Activated naive CD4-positive, alpha-beta T cell (primary cell): ENCODE measurements at regions not wholly inside any gene's neighbourhood (a gene's known extent, or its start where the extent isn't known, plus 50 kb on each side); places are given as distances from the start of the nearest gene placed in this dataset.
"Not testable (repeated sequence)": the region's sequence is repeated elsewhere in the genome, so short reads cannot be mapped to it uniquely, and the experiment has no call there.

ENCODE experiments used
- DNase-seq, 4 experiments: peaks; one replicate each; lab custom pipeline; 2025; lab: John Stamatoyannopoulos, UW

GRCh38 chr5:3484836-3485235 lies 110.8 kb upstream of the IRX1 start:
- no peak for DNase-seq

GRCh38 chr5:3481175-3481574 lies 114.5 kb upstream of the IRX1 start:
- DNase-seq = no peak

- DNase-seq = no peak
Measured at GRCh38 chr5:3475674-3476073, 120.0 kb upstream of the IRX1 start.

GRCh38 chr5:3466392-3466791 lies 129.2 kb upstream of the IRX1 start:
- no peak for DNase-seq

- no peak for DNase-seq
Measured at GRCh38 chr5:3460416-3460815, 135.2 kb upstream of the IRX1 start.

GRCh38 chr5:3456121-3456681 lies 139.4 kb upstream of the IRX1 start:
- no peak for DNase-seq

GRCh38 chr5:3454028-3454427 lies 141.6 kb upstream of the IRX1 start:
- DNase-seq = not testable (repeated sequence)

- DNase-seq = no peak
Measured at GRCh38 chr5:3452622-3453021, 143.0 kb upstream of the IRX1 start.

- no peak for DNase-seq
Measured at GRCh38 chr5:3451961-3452360, 143.7 kb upstream of the IRX1 start.

- DNase-seq = no peak
Measured at GRCh38 chr5:3449481-3449880, 146.2 kb upstream of the IRX1 start.

- DNase-seq = no peak
Measured at GRCh38 chr5:3446410-3446809, 149.2 kb upstream of the IRX1 start.

GRCh38 chr5:3445517-3445916 lies 150.1 kb upstream of the IRX1 start:
- DNase-seq = not testable (repeated sequence)

GRCh38 chr5:3432135-3432534 lies 163.5 kb upstream of the IRX1 start:
- no peak for DNase-seq

- no peak for DNase-seq
Measured at GRCh38 chr5:3430691-3431090, 164.9 kb upstream of the IRX1 start.

- no peak for DNase-seq
Measured at GRCh38 chr5:3429962-3430361, 165.7 kb upstream of the IRX1 start.

- no peak for DNase-seq
Measured at GRCh38 chr5:3428334-3428733, 167.3 kb upstream of the IRX1 start.

- DNase-seq = no peak
Measured at GRCh38 chr5:3424946-3425345, 170.7 kb upstream of the IRX1 start.

GRCh38 chr5:3417376-3417943 lies 178.2 kb upstream of the IRX1 start:
- no peak for DNase-seq

- no peak for DNase-seq
Measured at GRCh38 chr5:3414371-3414770, 181.3 kb upstream of the IRX1 start.

GRCh38 chr5:3412146-3412545 lies 183.5 kb upstream of the IRX1 start:
- DNase-seq = no peak

GRCh38 chr5:3411363-3411762 lies 184.3 kb upstream of the IRX1 start:
- no peak for DNase-seq

- DNase-seq = no peak
Measured at GRCh38 chr5:3401635-3402034, 194.0 kb upstream of the IRX1 start.

GRCh38 chr5:3400659-3401058 lies 195.0 kb upstream of the IRX1 start:
- no peak for DNase-seq

- no peak for DNase-seq
Measured at GRCh38 chr5:3394891-3395599, 200.6 kb upstream of the IRX1 start.
